Kidney (tissue), 13 donors: ENCODE measurements at regions not wholly inside any gene's neighbourhood (a gene's known extent, or its start where the extent isn't known, plus 50 kb on each side); places are given as distances from the start of the nearest gene placed in this dataset.

Experiments
- DNase-seq, 5 donors: peaks; one replicate each; pipeline ENCODE4 v3.0.0-alpha.2; 2013 to 2020
- FAIRE-seq: peaks from 2 replicates; lab custom pipeline; 2012; peaks lifted over from hg19 to GRCh38; lab: Jason Lieb, UNC
- H3K27ac ChIP-seq, 2 donors: one replicate each; pipeline ENCODE4 v1.7.0; 2013; ENCODE audit warnings: low read depth in 2 of 2, low read length in 2 of 2, inconsistent platforms in 1 of 2
- H3K27me3 ChIP-seq: one replicate; pipeline ENCODE4 v1.7.1; 2013; ENCODE audit warnings: low read length, inconsistent platforms; ENCODE audit not compliant: control insufficient read depth, insufficient read depth
- H3K36me3 ChIP-seq, 3 donors: one replicate each; pipeline versions ENCODE4 v1.7.0 to v1.7.1; 2013; ENCODE audit warnings: low read length in 3 of 3, control low read depth in 1 of 3, inconsistent platforms in 1 of 3; ENCODE audit not compliant: insufficient read depth in 3 of 3, control insufficient read depth in 2 of 3
- H3K4me1 ChIP-seq, 3 donors: one replicate each; pipeline versions ENCODE4 v1.7.0 to v1.7.1; 2013; ENCODE audit warnings: low read length in 3 of 3, inconsistent platforms in 1 of 3, low read depth in 1 of 3; ENCODE audit not compliant: control insufficient read depth in 2 of 3, insufficient read depth in 2 of 3
- H3K4me3 ChIP-seq, 3 donors: one replicate each; pipeline versions ENCODE4 v1.7.0 to v1.8.1; 2013; ENCODE audit warnings: low read length in 3 of 3, control low read depth in 1 of 3, inconsistent platforms in 1 of 3
- H3K9ac ChIP-seq, 3 donors: one replicate each; pipeline versions ENCODE4 v1.7.0 to v1.7.1; 2013; ENCODE audit warnings: low read length in 3 of 3, control low read depth in 1 of 3, inconsistent platforms in 1 of 3
- H3K9me3 ChIP-seq, 3 donors: one replicate each; pipeline versions ENCODE4 v1.7.0 to v1.7.1; 2013; ENCODE audit warnings: low read length in 3 of 3, control low read depth in 1 of 3, inconsistent platforms in 1 of 3; ENCODE audit not compliant: control insufficient read depth in 2 of 3, insufficient read depth in 1 of 3
- CTCF ChIP-seq: IDR thresholded peaks from 3 replicates; pipeline ENCODE4 v1.5.1; 2012; ENCODE audit warnings: mild to moderate bottlenecking, moderate library complexity, borderline replicate concordance; ENCODE audit not compliant: insufficient read depth; ENCODE audit errors: extremely low read depth
- intact Hi-C: fragments of 100-400 bp; cut with DNase I; formaldehyde crosslinking; loops from one replicate; pipeline ENCODE4 v1.11.1; 2022
- donor health status: control.
- donor health status: control.
- donor health status: control.
- donor health status: control.
- donor health status: control.
- donor health status: DM: yes; HTN: yes; CAD: no.
- donor health status: Normal renal cell carcinoma (clear cell type).

- no peak for FAIRE-seq
- no peaks in the 10 kb centered on the region for H3K27me3 ChIP-seq
- H3K36me3 ChIP-seq = no peaks in the 10 kb centered on the region
- H3K27ac ChIP-seq = no peak overlapping the region
- no peak overlapping the region for H3K4me3 ChIP-seq
- no peaks in the 10 kb centered on the region for H3K4me1 ChIP-seq
- no peak for TF ChIP-seq CTCF
- no peaks in the 10 kb centered on the region for H3K9me3 ChIP-seq
- intact Hi-C loops = no loop called here
- no peak overlapping the region for H3K9ac ChIP-seq
- no peak for DNase-seq
These were observed 126.4 kb downstream of the TXNL1 start for GRCh38 chr18:56511996-56512395.

- DNase-seq = no peak
- no peak for TF ChIP-seq CTCF
- no peak for FAIRE-seq
- H3K36me3 ChIP-seq = no peaks in the 10 kb centered on the region
- H3K27me3 ChIP-seq = no peaks in the 10 kb centered on the region
- H3K9me3 ChIP-seq = no peaks in the 10 kb centered on the region
- H3K9ac ChIP-seq = no peak overlapping the region
- intact Hi-C loops = no loop called here
- H3K4me3 ChIP-seq = no peak overlapping the region
- H3K4me1 ChIP-seq = no peaks in the 10 kb centered on the region
- H3K27ac ChIP-seq = no peak overlapping the region
These were observed 128.3 kb downstream of the TXNL1 start for GRCh38 chr18:56510108-56510507.

- intact Hi-C loops = no loop called here
- no peaks in the 10 kb centered on the region for H3K36me3 ChIP-seq
- no peaks in the 10 kb centered on the region for H3K4me1 ChIP-seq
- H3K4me3 ChIP-seq = no peak overlapping the region
- no peak overlapping the region for H3K27ac ChIP-seq
- no peak for TF ChIP-seq CTCF
- no peak overlapping the region for H3K9ac ChIP-seq
- DNase-seq = peak in 4 of 5 donors; percentile 36 to 85 (median 63)
- no peaks in the 10 kb centered on the region for H3K9me3 ChIP-seq
- FAIRE-seq = no peak
- H3K27me3 ChIP-seq = no peaks in the 10 kb centered on the region
These were observed 128.7 kb downstream of the TXNL1 start for GRCh38 chr18:56509656-56510055.

- Histone ChIP-seq H3K36me3 (no peaks in the 10 kb centered on the region), H3K27me3 (no peaks in the 10 kb centered on the region), H3K9me3 (no peaks in the 10 kb centered on the region), H3K27ac (no peak overlapping the region), H3K4me1 (no peaks in the 10 kb centered on the region), H3K9ac (no peak overlapping the region), H3K4me3 (no peak overlapping the region)
- intact Hi-C loops = no loop called here
- DNase-seq = peak in 1 of 5 donors; percentile 12
- no peak for TF ChIP-seq CTCF
- no peak for FAIRE-seq
These were observed 129.9 kb downstream of the TXNL1 start for GRCh38 chr18:56508370-56509036.
